Keratinocyte (primary cell): ENCODE measurements at regions not wholly inside any gene's neighbourhood (a gene's known extent, or its start where the extent isn't known, plus 50 kb on each side); places are given as distances from the start of the nearest gene placed in this dataset.

Source experiments
- DNase-seq: peaks from one replicate; pipeline ENCODE4 v3.0.0-alpha.2; 2011; ENCODE audit warnings: low read depth, missing footprints, low spot score
- FAIRE-seq: peaks from 2 replicates; lab custom pipeline; 2011; peaks lifted over from hg19 to GRCh38; lab: Jason Lieb, UNC
- H2AFZ ChIP-seq: 2 replicates; pipeline ENCODE4 v1.6.0; 2012; ENCODE audit warnings: low read length, control low read depth, inconsistent platforms; ENCODE audit not compliant: control insufficient read depth
- H3K27ac ChIP-seq: 2 replicates; pipeline ENCODE4 v1.5.1; 2011; ENCODE audit warnings: low read length; ENCODE audit not compliant: control insufficient read depth, insufficient read depth
- H3K27me3 ChIP-seq: 3 replicates; pipeline ENCODE4 v1.6.0; 2011; ENCODE audit warnings: low read length; ENCODE audit not compliant: control insufficient read depth, insufficient read depth; ENCODE audit errors: extremely low read depth
- H3K36me3 ChIP-seq, 2 experiments: 2 replicates in 1 of 2; 3 replicates in 1 of 2; pipeline ENCODE4 v1.5.1; 2011; ENCODE audit warnings: low read length in 2 of 2, mild to moderate bottlenecking in 1 of 2; ENCODE audit not compliant: control insufficient read depth in 2 of 2, insufficient read depth in 2 of 2; ENCODE audit errors: extremely low read depth in 1 of 2
- H3K4me1 ChIP-seq: 3 replicates; pipeline ENCODE4 v1.5.1; 2011; ENCODE audit warnings: low read length; ENCODE audit not compliant: control insufficient read depth, insufficient read depth; ENCODE audit errors: extremely low read depth
- H3K4me2 ChIP-seq: 3 replicates; pipeline ENCODE4 v1.6.0; 2011; ENCODE audit warnings: low read depth, low read length; ENCODE audit not compliant: control insufficient read depth, insufficient read depth; ENCODE audit errors: extremely low read depth
- H3K4me3 ChIP-seq, 3 experiments: fragments of 200-600 bp in 1 of 3; sonication (generic) in 1 of 3; 2 replicates in 2 of 3; 3 replicates in 1 of 3; pipeline ENCODE4 v1.5.1; 2011 to 2016; ENCODE audit warnings: low read length in 3 of 3, mild to moderate bottlenecking in 3 of 3, control low read depth in 2 of 3, inconsistent platforms in 1 of 3, low read depth in 1 of 3, mixed read lengths in 1 of 3, mixed run types in 1 of 3, moderate library complexity in 1 of 3; ENCODE audit not compliant: control insufficient read depth in 2 of 3, insufficient read depth in 2 of 3; ENCODE audit errors: extremely low read depth in 1 of 3
- H3K79me2 ChIP-seq: 2 replicates; pipeline ENCODE4 v1.6.0; 2012; ENCODE audit warnings: low read length; ENCODE audit not compliant: control insufficient read depth, insufficient read depth
- H3K9ac ChIP-seq: 3 replicates; pipeline ENCODE4 v1.6.0; 2011; ENCODE audit warnings: low read length; ENCODE audit not compliant: control insufficient read depth, insufficient read depth; ENCODE audit errors: extremely low read depth
- H3K9me1 ChIP-seq: 3 replicates; pipeline ENCODE4 v1.6.0; 2011; ENCODE audit warnings: low read length; ENCODE audit not compliant: control insufficient read depth, insufficient read depth; ENCODE audit errors: extremely low read depth
- H3K9me3 ChIP-seq: 2 replicates; pipeline ENCODE4 v1.5.1; 2012; ENCODE audit warnings: low read depth, low read length; ENCODE audit not compliant: control insufficient read depth
- H4K20me1 ChIP-seq: 3 replicates; pipeline ENCODE4 v1.6.0; 2011; ENCODE audit warnings: low read length; ENCODE audit not compliant: control insufficient read depth, insufficient read depth; ENCODE audit errors: extremely low read depth
- EZH2 ChIP-seq: IDR thresholded peaks from one replicate; pipeline ENCODE4 v1.6.1; 2012; ENCODE audit warnings: inconsistent platforms, mild to moderate bottlenecking, low read length, moderate library complexity
- dilution Hi-C: fragments of 300-500 bp; cut with MboI; formaldehyde crosslinking; loops from one replicate; pipeline ENCODE4 v1.7.0; 2020; ENCODE audit warnings: low sequenced_read_pairs; ENCODE audit not compliant: extremely low pct_ligation_motif_present
- TF ChIP-seq, protein P1 (sequence below), 3 experiments: IDR thresholded peaks in 1 of 3; conservative IDR thresholded peaks in 1 of 3; optimal IDR thresholded peaks in 1 of 3; 2 replicates in 2 of 3; 3 replicates in 1 of 3; pipeline versions ENCODE3 to v1.5.1; 2011; ENCODE audit warnings: low read length in 3 of 3, mild to moderate bottlenecking in 3 of 3, moderate library complexity in 2 of 3, control low read depth in 1 of 3, inconsistent platforms in 1 of 3; ENCODE audit not compliant: insufficient read depth in 2 of 3; ENCODE audit errors: extremely low read depth in 1 of 3

DNA sequence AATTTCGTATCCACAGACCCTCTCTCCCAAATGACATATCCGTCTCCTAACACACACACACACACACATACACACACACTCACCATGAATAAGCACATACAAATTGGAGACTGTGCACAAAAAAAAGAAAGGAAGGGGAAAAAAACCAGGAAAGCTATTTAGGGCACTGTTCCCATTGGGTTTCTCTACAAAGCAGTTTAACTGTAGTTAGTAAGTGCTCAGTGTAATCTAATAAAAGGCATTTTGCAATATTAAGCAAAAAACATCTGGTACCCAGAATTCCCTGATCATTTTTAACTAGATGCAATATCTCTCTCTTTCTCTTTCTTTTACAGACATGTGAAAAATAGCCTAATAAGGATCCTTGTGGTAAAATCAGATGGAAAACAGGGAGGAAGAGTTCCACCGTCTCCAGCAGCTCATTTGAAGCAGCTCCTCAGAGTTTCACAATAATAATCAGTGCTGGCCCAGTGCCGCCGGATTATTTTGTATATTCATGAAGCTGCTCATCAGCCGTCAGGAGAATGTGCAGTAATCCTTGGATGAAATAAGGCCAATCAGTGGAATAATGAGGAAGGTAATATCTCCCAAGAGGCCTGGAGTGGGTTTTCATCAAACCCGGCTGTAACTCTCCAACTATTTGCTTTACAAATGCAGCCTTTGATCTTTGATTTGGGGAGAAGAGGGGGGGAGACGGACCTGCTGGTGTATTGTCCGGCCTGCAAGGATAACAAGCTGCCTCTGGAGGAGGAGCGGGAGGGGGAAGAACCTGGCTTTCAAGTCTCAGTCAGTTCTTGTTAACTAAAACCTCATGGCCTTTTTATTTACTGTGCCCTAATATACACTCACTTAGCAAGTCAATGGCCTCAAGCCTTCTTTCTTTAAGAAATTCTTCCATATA is 227.6 kb upstream of the SMIM21 start:
- H3K4me3 ChIP-seq, result no peak overlapping the region
- H3K36me3 ChIP-seq, result no peaks in the 10 kb centered on the region
- FAIRE-seq (no peak), DNase-seq (no peak)
- no peaks in the 10 kb centered on the region for H3K9me1 ChIP-seq
- no peaks in the 10 kb centered on the region for H3K4me1 ChIP-seq
- no peak overlapping the region for H2AFZ ChIP-seq
- H3K9me3 ChIP-seq, result no peaks in the 10 kb centered on the region
- no peak overlapping the region for H3K9ac ChIP-seq
- H3K27ac ChIP-seq, result no peak overlapping the region
- no peak overlapping the region for H3K4me2 ChIP-seq
- TF ChIP-seq EZH2, result no peak
- TF ChIP-seq, protein P1, sequence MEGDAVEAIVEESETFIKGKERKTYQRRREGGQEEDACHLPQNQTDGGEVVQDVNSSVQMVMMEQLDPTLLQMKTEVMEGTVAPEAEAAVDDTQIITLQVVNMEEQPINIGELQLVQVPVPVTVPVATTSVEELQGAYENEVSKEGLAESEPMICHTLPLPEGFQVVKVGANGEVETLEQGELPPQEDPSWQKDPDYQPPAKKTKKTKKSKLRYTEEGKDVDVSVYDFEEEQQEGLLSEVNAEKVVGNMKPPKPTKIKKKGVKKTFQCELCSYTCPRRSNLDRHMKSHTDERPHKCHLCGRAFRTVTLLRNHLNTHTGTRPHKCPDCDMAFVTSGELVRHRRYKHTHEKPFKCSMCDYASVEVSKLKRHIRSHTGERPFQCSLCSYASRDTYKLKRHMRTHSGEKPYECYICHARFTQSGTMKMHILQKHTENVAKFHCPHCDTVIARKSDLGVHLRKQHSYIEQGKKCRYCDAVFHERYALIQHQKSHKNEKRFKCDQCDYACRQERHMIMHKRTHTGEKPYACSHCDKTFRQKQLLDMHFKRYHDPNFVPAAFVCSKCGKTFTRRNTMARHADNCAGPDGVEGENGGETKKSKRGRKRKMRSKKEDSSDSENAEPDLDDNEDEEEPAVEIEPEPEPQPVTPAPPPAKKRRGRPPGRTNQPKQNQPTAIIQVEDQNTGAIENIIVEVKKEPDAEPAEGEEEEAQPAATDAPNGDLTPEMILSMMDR (optimal IDR thresholded peaks at IDR 0.05 in 1 of 3, IDR thresholded peaks at IDR 0.05 in 1 of 3, conservative IDR thresholded peaks at IDR 0.05 in 1 of 3; ENCODE audit: extremely low read depth in 1 of 3, insufficient read depth in 2 of 3, low read length in 3 of 3), result no peak
- no peaks in the 10 kb centered on the region for H3K27me3 ChIP-seq
- no peaks in the 10 kb centered on the region for H4K20me1 ChIP-seq
- no peaks in the 10 kb centered on the region for H3K79me2 ChIP-seq
- dilution Hi-C loops, result no loop called here

DNA sequence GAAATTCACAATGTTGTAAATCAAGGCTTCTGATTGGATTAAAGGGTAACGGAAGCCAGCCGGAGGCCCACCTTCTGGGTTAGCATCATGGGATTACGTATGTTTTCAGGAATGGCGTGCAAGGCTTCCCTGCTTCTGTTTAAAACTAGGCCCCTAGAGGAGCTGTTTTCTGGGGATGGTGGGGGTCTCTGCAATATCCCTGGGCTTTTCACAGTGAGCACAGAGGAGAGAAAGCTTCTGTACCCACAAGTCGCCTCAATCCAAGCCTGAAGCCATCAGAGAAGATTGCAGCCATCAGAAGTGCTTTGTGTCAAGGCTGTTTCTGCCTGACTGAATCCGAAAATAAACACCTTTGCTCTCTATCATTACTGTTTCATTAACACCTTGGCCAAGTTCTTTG is 226.9 kb upstream of the SMIM21 start:
- Histone ChIP-seq H3K9me1 (no peaks in the 10 kb centered on the region), H3K9ac (no peak overlapping the region), H3K27me3 (no peaks in the 10 kb centered on the region), H3K9me3 (no peaks in the 10 kb centered on the region), H3K27ac (no peak overlapping the region), H3K4me1 (no peaks in the 10 kb centered on the region), H3K79me2 (no peaks in the 10 kb centered on the region), H3K4me3 (no peak overlapping the region), H3K4me2 (no peak overlapping the region), H4K20me1 (no peaks in the 10 kb centered on the region), H3K36me3 (no peaks in the 10 kb centered on the region), H2AFZ (no peak overlapping the region)
- DNase-seq (no peak), FAIRE-seq (no peak)
- TF ChIP-seq, protein P1 (optimal IDR thresholded peaks at IDR 0.05 in 1 of 3, IDR thresholded peaks at IDR 0.05 in 1 of 3, conservative IDR thresholded peaks at IDR 0.05 in 1 of 3; ENCODE audit: extremely low read depth in 1 of 3, insufficient read depth in 2 of 3, low read length in 3 of 3), result no peak
- dilution Hi-C loops, result no loop called here
